Astrocyte (in vitro differentiated cells and primary cell): ENCODE measurements at regions not wholly inside any gene's neighbourhood (a gene's known extent, or its start where the extent isn't known, plus 50 kb on each side); places are given as distances from the start of the nearest gene placed in this dataset.

Experiments used
- CTCF ChIP-seq: IDR thresholded peaks from 2 replicates; pipeline ENCODE4 v1.5.1; 2011; ENCODE audit warnings: low read depth, mild to moderate bottlenecking, inconsistent platforms, low read length, moderate library complexity; ENCODE audit not compliant: insufficient read depth
- EZH2 ChIP-seq: IDR thresholded peaks from 2 replicates; pipeline ENCODE4 v1.6.1; 2012; ENCODE audit warnings: mild to moderate bottlenecking, low read length, inconsistent platforms; ENCODE audit not compliant: insufficient read depth

GRCh38 chr1:60572378-60572777, 498.8 kb upstream of the C1orf87 start:
- TF ChIP-seq CTCF (no peak), EZH2 (no peak)
